HG02973 (cell line): ENCODE measurements at regions not wholly inside any gene's neighbourhood (a gene's known extent, or its start where the extent isn't known, plus 50 kb on each side); places are given as distances from the start of the nearest gene placed in this dataset.

Experiments
- ATAC-seq: cut with Tn5 transposase; IDR thresholded peaks from one replicate; pipeline ENCODE4 v1.9.1; 2021; ENCODE audit warnings: moderate library complexity; ENCODE audit not compliant: unreplicated experiment

- ATAC-seq, result no peak
These were observed 774.3 kb downstream of the QKI start for GRCh38 chr6:164188861-164189260.

DNA sequence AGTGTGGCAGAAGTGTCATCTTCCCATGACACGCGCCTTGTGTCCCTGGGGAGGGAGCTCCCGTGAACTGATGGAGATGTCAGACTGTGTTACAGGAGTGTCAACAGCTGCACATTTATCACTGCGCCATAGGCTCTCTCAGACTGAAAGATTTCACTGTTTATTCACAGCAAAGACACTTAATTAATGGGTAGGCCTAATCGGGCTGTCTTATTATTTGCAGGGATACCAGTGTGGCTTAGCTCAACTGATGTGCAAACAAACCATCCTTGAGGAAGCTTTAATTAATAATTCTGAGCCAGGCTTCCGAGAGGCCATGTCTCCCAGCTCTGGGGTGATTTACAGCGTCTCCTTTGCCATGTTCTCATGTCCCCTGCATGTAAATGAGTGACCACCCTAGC is 771.0 kb downstream of the QKI start:
- no peak for ATAC-seq

DNA sequence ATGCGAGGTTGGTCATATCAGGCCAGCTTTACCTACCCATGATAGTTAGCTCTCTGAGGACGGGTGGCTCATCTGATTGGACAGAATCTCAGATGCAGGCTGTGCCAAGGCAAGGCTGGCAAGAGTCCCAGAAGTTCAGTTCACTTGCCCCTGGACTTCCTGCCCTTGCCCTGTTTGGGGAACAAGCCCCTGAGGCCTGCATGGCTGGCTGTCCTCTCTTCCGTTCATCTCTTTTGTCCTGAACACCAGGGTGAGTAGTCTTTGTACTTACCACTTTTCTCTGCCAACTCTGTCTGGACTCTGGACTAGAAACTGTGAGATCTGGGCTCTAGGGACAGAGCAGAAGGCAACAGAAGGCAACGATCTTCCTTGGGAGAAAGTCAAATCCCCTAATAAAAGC is 769.9 kb downstream of the QKI start:
- ATAC-seq, result no peak

- ATAC-seq, result no peak
These were observed 769.1 kb downstream of the QKI start for GRCh38 chr6:164183556-164184123.

DNA sequence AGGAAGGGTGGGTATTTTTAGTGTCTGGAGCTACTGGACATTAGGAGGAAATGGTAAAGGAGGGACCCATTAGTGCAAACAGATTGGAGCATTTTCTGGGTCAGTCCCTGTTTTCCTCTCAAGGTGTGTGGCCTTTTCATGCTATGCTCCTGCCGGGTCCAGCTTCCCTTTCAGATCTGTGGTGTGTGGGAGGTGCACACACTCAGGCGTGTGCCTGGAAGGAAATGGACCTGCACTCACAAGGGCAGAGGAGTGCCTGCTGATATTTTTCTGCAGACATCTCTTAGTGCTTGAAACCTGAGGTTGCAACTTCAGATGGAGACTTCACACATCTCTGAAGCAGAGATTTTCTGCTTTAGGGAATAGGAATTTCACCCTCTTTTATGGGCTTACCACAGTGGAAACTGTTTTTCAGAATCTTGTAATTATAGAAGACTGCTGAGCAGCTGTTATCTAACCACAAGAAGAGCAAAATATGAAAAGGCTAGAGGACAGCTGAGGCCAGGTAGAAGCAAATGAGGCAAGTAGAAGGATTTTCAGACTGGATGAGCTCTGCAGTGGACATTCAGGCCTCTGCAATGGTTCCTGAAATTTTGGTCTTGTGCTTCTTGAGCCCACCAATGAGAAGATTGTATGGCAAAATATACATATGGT is 764.3 kb downstream of the QKI start:
- no peak for ATAC-seq

- no peak for ATAC-seq
These were observed 754.8 kb downstream of the QKI start for GRCh38 chr6:164169355-164169754.

- ATAC-seq, result no peak
These were observed 754.1 kb downstream of the QKI start for GRCh38 chr6:164168595-164168994.

GRCh38 chr6:164167873-164168405 is 753.4 kb downstream of the QKI start:
- ATAC-seq, result no peak

DNA sequence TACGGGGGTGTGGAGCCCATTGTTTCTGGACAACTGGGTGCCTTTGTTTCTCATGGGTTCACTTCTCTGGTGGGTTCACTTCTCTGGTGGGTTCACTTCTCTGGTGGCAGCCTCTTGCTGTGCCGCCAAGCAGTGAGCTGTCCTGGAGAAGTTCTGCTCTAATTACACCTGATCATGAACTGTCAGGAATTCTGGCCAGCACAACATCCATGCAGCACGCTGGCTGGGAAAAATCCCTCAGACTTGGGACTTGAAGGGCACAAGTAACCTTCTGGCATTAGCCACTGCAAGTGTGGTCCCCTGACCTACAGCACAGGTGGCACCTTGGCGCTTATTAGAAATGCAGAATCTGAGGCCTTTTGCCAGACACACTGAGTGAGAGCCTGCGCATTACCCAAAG is 752.5 kb downstream of the QKI start:
- no peak for ATAC-seq

DNA sequence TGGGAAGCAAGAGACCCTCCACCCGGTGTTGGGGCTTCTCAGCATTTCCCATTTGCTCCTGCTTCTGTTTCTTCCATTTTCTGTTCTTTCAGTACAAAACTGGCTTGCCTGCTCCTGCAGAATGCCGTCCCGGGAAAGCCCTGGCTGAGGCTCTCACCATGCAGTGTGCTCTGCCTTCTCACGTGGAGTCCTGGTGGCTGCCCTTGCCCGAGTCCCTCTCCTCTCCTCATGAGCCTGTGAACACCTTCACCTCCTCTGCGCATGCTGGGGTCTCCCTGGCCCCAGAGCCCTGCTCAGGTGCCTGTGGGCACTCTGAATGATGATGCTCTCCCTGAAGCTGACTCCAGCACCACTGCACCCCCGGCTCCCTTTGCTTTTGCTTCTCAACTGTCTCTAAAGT is 752.0 kb downstream of the QKI start:
- no peak for ATAC-seq

GRCh38 chr6:164164876-164165275 is 750.4 kb downstream of the QKI start:
- no peak for ATAC-seq

DNA sequence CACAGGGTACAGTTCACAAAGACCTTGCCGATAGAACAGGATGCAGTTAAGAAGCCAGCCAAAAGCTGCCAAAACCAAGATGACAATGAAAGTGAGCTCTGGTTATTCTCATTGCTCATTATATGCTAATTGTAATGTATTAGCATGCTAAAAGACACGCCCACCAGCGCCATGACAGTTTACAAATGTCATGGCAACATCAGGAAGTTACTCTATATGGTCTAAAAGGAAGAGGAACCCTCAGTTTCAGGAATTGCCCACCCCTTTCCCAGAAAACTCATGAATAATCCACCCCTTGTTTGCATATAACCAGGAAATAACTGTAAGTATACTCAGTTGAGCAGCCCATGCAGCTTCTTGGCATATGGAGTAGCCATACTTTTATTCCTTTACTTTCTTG is 748.7 kb downstream of the QKI start:
- no peak for ATAC-seq

DNA sequence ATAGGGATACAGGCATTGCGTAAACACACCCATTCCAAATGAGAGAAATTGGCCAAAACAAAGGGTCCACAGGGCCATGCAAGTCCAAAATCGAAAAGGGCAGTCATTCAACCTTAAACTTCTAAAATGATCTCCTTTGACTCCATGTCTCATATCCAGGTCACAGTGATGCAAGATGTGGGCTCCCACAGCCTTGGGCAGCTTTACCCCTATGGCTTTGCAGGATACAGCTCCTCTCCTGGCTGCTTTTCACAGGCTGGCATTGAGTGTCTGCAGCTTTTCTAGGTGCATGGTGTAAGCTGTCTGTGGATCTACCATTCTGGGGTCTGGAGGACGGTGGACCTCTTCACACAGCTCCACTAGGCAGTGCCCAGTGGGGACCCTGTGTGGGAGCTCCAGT is 744.5 kb downstream of the QKI start:
- ATAC-seq, result no peak

- ATAC-seq, result no peak
These were observed 740.1 kb downstream of the QKI start for GRCh38 chr6:164154588-164154987.

- no peak for ATAC-seq
These were observed 738.1 kb downstream of the QKI start for GRCh38 chr6:164152611-164153010.

- no peak for ATAC-seq
These were observed 736.9 kb downstream of the QKI start for GRCh38 chr6:164151161-164152120.

DNA sequence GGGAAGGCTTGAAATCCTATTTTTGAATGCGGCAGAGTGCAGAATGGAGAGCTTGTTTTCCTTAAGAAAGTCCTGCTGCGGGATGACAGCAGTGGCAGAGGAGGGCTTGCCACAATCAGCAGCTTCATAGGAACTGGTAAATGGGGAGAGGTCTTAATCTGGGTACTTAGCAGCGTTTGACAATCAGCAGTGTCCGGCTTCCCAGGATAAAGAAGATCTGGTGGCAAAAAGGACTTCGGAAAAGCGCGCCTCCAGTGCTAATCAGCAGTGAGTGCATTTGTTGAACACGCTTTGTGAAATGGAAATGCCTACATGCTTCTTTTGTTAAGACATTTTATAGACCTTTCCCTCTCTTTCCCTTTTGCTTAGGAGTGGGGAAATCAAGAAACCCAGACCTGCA is 735.7 kb downstream of the QKI start:
- ATAC-seq, result no peak

DNA sequence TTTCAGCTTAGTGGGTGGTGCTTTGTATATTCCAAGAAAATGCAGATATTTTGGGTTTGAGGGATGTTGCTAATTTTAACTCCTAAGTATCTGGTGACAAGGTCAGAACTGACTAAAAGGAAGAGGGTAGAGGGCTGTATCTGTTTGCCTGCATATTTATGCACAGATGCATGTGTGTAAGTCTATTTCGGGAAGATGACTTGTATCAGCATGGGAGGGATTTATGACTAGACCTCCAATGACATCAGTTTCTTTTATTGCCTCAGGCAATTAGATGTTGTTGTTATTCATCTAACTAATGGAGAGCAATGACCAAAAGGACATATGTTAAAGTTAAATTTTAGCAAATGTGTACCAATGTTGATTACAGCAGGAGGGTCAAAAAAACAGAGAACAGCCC is 734.3 kb downstream of the QKI start:
- ATAC-seq, result no peak

DNA sequence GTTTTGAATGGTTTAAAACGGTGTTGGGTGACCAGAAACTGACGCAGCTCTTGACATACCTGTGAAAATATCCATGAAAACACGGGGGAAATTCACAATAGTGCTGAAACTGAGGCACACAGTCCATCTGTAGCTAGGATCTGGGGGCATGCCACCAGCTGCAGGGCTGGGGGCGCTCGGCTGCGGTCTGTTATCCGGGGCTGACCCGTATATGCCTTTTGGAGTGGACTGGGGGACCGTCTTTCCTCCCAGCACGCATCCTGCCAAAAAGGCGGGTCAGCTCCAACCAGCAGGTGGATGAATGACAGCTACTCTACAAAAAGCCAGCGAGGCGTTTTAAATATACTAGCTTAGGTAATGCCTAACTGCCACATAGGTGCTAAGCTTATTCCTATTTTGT is 729.8 kb downstream of the QKI start:
- ATAC-seq, result no peak

DNA sequence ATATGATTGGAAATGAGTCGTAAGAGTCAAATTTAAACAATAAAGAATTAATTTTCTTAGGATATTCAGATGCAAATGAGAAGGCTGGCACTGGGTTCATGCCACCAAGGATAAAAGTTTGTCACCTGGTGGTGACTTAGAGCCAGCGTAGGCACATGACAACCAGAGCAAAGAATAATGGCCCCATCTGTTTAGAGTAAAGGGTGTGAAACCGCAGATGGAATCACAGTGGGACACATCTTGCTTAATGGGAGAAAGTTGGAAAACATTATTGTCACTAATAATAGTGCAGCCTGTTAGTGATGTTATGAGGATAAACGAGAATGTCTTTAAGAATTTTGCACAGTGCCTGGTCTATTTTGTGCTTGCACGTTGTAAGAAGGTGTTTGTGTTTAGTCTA is 727.8 kb downstream of the QKI start:
- ATAC-seq, result no peak

DNA sequence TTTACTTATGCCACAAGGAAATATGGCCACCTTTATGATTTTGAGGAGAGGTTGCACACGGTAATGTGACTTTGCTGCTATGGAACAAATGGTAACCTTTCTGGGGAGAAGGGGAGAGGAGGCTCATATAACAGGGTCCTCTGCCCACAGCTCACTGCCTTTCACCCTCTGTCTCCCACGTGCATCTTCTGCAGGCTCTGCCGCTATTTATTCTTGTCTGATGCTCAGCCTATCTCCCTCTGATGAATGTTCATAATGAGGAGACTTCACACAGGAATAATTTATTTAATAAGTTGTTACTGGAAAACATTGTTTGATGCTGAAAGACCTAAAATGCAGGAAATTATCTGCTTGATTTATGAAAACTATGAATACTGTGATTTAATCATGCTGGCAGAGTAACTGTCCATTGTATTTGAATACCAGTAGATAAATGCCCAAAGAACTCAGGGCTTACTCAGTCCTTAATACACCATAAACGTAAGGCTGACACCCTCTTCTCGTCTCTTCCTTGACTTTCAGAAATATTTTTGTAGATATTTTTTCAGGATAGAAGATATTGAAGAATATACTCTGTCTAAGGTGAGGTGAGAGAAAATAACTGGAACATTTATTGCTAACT is 721.1 kb downstream of the QKI start:
- ATAC-seq, result no peak
